Renal cortical epithelial cell (primary cell): ENCODE measurements at regions not wholly inside any gene's neighbourhood (a gene's known extent, or its start where the extent isn't known, plus 50 kb on each side); places are given as distances from the start of the nearest gene placed in this dataset.

ENCODE experiments used
- DNase-seq: peaks from one replicate; pipeline ENCODE4 v3.0.0-alpha.2; 2011; ENCODE audit warnings: low read depth

GRCh38 chr19:33947265-33947964 lies 150.7 kb downstream of the KCTD15 start:
- no peak for DNase-seq

- DNase-seq, result no peak
These were observed 152.1 kb downstream of the KCTD15 start for GRCh38 chr19:33948651-33949335.

GRCh38 chr19:33950091-33950750 lies 153.6 kb downstream of the KCTD15 start:
- DNase-seq, result peak; percentile 4

- no peak for DNase-seq
These were observed 156.4 kb downstream of the KCTD15 start for GRCh38 chr19:33953023-33953422.

- DNase-seq, result peak; percentile 1
These were observed 156.9 kb downstream of the KCTD15 start for GRCh38 chr19:33953592-33953991.

GRCh38 chr19:33954686-33955085 lies 158.0 kb downstream of the KCTD15 start:
- DNase-seq, result no peak

GRCh38 chr19:33956941-33957340 lies 160.3 kb downstream of the KCTD15 start:
- DNase-seq, result no peak

- DNase-seq, result no peak
These were observed 161.1 kb downstream of the KCTD15 start for GRCh38 chr19:33957804-33958203.

- no peak for DNase-seq
These were observed 163.9 kb downstream of the KCTD15 start for GRCh38 chr19:33960566-33960965.

GRCh38 chr19:33962161-33962560 lies 165.5 kb downstream of the KCTD15 start:
- no peak for DNase-seq

- DNase-seq, result no peak
These were observed 166.8 kb downstream of the KCTD15 start for GRCh38 chr19:33963514-33963913.

GRCh38 chr19:33971073-33971472 lies 174.4 kb downstream of the KCTD15 start:
- DNase-seq, result no peak

GRCh38 chr19:33977756-33978685 lies 181.4 kb downstream of the KCTD15 start:
- no peak for DNase-seq

GRCh38 chr19:33982706-33983105 lies 186.0 kb downstream of the KCTD15 start:
- no peak for DNase-seq

- DNase-seq, result no peak
These were observed 183.7 kb upstream of the LSM14A start for GRCh38 chr19:33988601-33989000.

GRCh38 chr19:33997690-33998089 lies 174.6 kb upstream of the LSM14A start:
- no peak for DNase-seq

- DNase-seq, result no peak
These were observed 174.0 kb upstream of the LSM14A start for GRCh38 chr19:33998302-33998701.

GRCh38 chr19:33998739-33999345 lies 173.5 kb upstream of the LSM14A start:
- peak; percentile 17 for DNase-seq

- no peak for DNase-seq
These were observed 155.3 kb upstream of the LSM14A start for GRCh38 chr19:34017024-34017423.

GRCh38 chr19:34017601-34018000 lies 154.7 kb upstream of the LSM14A start:
- no peak for DNase-seq

GRCh38 chr19:34018546-34018945 lies 153.8 kb upstream of the LSM14A start:
- DNase-seq, result no peak
